ENCODE measurements at regions not wholly inside any gene's neighbourhood (a gene's known extent, or its start where the extent isn't known, plus 50 kb on each side); places are given as distances from the start of the nearest gene placed in this dataset.

DNA sequence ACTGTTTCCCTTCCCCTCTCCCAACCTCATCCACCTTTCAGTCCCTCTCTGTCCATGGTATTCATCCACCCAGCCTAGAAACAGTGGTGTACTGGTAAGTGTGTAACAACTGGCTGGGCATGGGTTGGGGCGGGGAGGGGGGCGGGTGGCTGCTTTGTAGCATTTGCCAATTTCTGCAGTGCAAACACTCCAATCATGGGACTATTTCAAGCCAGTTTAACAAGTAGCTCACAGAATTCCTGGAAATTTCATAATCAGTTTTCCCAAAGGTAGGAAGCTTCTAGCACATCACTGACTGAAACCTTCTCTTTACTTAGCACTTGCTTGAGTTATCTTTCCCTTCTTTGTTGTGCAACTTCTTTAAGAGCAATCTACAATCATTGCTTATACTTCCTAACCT is 100.8 kb upstream of the WASF3 start:
- ChIA-PET POLR2A (no interaction called here), CTCF (interaction anchor here (1.1 to 1.6 kb wide), 2 partner anchors 19 to 26 kb away, joined by 3 to 4 read pairs; no protein-coding TSS in a partner anchor)
- no peak for DNase-seq (ENCODE audit: low read depth, low spot score)
- no peak overlapping the region for H3K4me3 ChIP-seq (ENCODE audit: low read depth, low read length)
- TF ChIP-seq, protein P1, sequence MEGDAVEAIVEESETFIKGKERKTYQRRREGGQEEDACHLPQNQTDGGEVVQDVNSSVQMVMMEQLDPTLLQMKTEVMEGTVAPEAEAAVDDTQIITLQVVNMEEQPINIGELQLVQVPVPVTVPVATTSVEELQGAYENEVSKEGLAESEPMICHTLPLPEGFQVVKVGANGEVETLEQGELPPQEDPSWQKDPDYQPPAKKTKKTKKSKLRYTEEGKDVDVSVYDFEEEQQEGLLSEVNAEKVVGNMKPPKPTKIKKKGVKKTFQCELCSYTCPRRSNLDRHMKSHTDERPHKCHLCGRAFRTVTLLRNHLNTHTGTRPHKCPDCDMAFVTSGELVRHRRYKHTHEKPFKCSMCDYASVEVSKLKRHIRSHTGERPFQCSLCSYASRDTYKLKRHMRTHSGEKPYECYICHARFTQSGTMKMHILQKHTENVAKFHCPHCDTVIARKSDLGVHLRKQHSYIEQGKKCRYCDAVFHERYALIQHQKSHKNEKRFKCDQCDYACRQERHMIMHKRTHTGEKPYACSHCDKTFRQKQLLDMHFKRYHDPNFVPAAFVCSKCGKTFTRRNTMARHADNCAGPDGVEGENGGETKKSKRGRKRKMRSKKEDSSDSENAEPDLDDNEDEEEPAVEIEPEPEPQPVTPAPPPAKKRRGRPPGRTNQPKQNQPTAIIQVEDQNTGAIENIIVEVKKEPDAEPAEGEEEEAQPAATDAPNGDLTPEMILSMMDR (IDR thresholded peaks at IDR 0.05; ENCODE audit: insufficient read depth, low read length, missing control alignments): no peak

DNA sequence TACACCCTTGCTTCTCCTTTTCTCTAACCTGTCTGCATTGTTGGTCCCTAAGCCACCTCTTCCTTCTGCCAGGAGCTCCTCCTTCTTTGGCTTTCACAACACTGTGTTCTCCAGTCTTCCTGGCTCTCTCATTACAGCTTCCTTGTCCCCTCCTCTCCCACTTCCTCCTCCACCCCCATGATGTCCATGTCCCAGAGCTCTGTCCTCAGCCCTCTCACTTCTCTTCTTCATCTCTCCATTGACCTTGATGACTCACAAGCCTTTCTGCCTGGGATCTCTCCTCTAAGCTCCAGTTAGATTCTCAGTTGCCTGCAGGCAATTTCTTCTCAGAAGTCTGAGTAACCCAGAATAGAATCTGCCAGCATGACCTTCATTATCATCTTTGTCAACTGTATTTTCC is 100.3 kb upstream of the WASF3 start:
- TF ChIP-seq, protein P1 (IDR thresholded peaks at IDR 0.05; ENCODE audit: insufficient read depth, low read length, missing control alignments): no peak
- DNase-seq (ENCODE audit: low read depth, low spot score): no peak
- ChIA-PET POLR2A (no interaction called here), CTCF (interaction anchor here (0.9 to 1.6 kb wide), 3 partner anchors 8 to 26 kb away, joined by 3 to 4 read pairs (median 3); no protein-coding TSS in a partner anchor)
- no peak overlapping the region for H3K4me3 ChIP-seq (ENCODE audit: low read depth, low read length)

DNA sequence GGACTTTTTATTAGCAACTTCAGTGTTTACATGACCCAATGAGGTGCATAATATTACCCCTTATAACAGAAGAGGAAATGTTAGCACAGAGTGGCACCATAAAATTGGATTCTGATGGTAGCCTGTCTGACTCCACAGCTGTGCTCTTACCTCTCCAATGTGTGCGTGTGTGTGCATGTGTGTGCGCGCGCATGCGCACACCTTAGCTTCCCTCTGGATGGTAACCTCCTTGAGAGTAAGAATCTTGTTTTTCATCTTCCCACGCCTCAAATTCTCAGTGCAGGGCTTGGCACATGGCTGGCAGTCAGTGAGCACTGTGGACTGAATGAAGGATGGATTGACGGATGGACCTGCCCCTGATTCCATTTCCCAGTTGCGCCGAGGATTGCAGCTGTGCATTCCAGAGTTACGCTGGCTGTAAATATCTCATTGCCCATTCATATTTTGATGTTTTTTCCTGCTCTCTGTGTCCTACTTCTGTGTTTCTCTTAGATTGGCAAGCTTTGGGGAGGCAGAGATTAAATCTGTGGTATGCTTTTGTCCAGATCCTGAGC is 99.2 kb upstream of the WASF3 start:
- ChIA-PET POLR2A (no interaction called here), CTCF (no interaction called here)
- no peak for DNase-seq (ENCODE audit: low read depth, low spot score)
- no peak overlapping the region for H3K4me3 ChIP-seq (ENCODE audit: low read depth, low read length)
- TF ChIP-seq, protein P1 (IDR thresholded peaks at IDR 0.05; ENCODE audit: insufficient read depth, low read length, missing control alignments): no peak

DNA sequence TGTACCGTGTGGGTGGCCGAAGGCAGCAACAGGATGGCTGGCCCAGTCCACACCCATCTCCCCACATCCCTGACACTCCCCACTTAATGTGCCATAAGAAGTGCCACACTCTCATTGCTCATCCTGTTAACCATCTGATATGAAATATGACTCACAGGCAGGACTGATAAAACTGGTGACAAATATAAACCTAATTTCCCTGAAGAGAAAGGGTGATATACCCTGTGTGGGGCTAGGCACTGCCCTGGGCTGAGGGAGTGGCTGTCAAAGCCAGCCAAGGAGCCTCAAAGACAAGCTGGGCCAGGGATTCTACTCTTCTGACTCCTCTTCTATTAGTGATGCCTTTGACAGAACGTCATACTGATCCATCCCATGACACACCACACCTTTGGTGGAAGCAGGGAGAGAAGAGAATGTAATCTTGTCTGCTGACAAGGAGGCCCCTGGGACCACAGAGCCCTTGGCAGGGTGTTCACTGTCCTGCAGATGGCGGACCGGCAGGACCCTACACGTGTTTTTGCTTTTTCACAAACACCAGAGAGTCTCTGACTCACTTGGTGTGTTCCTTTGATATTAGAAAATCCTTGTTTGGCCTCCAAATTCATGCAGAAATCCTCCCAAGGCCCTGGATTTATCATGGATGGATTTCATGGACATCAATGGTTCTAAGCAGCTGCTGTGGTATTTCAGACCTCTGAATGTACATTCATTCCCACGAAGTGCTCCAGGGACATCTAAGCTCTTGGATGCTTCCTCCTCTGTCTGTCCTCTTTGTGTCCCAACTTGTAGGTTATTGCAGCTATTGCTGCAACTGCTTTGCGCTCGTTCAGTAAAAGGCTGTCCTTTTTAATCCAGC is 98.0 kb upstream of the WASF3 start:
- CTCF ChIA-PET: no interaction called here
- TF ChIP-seq, protein P1 (IDR thresholded peaks at IDR 0.05; ENCODE audit: insufficient read depth, low read length, missing control alignments): no peak

DNA sequence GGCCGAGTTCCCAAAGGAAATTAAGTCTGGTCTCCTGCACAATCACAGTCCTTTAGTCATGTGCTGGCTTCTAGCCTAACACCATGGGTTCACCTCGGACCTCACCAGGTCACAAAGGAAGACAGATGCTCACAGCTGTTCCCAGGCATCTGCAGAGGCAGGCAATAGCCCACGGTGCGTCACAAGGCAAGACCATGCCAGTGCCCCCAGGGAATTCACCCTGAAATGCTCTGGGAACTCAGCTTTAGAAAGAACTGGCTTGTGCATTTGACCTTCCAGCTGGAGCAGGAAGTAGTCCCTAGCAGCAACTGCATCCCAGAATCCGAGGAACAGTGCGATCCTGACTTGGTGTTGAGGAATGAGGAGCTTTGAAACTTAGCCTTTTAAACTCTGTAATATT is 96.8 kb upstream of the WASF3 start:
- no peak for DNase-seq (ENCODE audit: low read depth, low spot score)
- TF ChIP-seq, protein P1 (IDR thresholded peaks at IDR 0.05; ENCODE audit: insufficient read depth, low read length, missing control alignments): no peak
- H3K4me3 ChIP-seq (ENCODE audit: low read depth, low read length): no peak overlapping the region
- POLR2A ChIA-PET: no interaction called here
- CTCF ChIA-PET: interaction anchor here (1.3 kb wide), 1 partner anchor 238 kb away, joined by 5 read pairs; no protein-coding TSS in a partner anchor

More for the DNA sequence above, 98.0 kb upstream of the WASF3 start:
- POLR2A ChIA-PET: no interaction called here
- H3K4me3 ChIP-seq (ENCODE audit: low read depth, low read length): no peak overlapping the region
- no peak for DNase-seq (ENCODE audit: low read depth, low spot score)

DNA sequence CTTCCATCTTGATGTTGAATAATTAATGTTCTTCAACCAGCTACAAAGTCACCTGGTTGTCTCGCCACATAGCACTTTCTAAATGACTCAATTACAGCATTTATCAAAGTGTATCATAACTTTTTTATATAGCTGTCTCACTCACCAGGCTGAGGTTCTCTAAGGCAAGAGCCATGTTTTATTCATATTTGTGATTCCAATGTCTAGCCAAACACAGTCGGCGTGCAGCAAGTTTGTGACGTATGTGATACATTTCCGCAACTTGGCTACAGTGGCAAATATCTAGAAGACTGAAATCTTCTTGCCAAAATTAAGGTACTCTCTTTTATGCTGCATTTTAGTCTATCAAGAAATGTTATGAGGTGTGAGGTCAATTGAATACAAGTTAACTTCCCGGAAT is 94.2 kb upstream of the WASF3 start:
- POLR2A ChIA-PET: no interaction called here
- no peak overlapping the region for H3K4me3 ChIP-seq (ENCODE audit: low read depth, low read length)
- no peak for DNase-seq (ENCODE audit: low read depth, low spot score)
- TF ChIP-seq, protein P1 (IDR thresholded peaks at IDR 0.05; ENCODE audit: insufficient read depth, low read length, missing control alignments): no peak
- CTCF ChIA-PET: no interaction called here
